OCI-LY1 (cell line): ENCODE measurements at regions not wholly inside any gene's neighbourhood (a gene's known extent, or its start where the extent isn't known, plus 50 kb on each side); places are given as distances from the start of the nearest gene placed in this dataset.

Experiments
- H2AFZ ChIP-seq: fragments of 200-600 bp; sonication (generic), shearing (Covaris generic); 2 replicates; pipeline ENCODE4 v1.6.0; 2014; ENCODE audit warnings: antibody characterized with exemption, mild to moderate bottlenecking, low read length
- H3F3A ChIP-seq: fragments of 200-600 bp; sonication (generic), shearing (Covaris generic); 2 replicates; pipeline ENCODE4 v1.6.0; 2014; ENCODE audit warnings: mild to moderate bottlenecking, antibody characterized with exemption, low read length, moderate library complexity; ENCODE audit not compliant: insufficient read depth
- H3K27ac ChIP-seq: fragments of 200-600 bp; sonication (generic); 2 replicates; pipeline ENCODE4 v1.5.1; 2014; ENCODE audit warnings: low read length, mixed run types, mild to moderate bottlenecking, low read depth; ENCODE audit not compliant: poor library complexity, severe bottlenecking
- H3K27me3 ChIP-seq: fragments of 200-600 bp; sonication (generic); 2 replicates; pipeline ENCODE4 v1.6.0; 2014; ENCODE audit warnings: antibody characterized with exemption, mild to moderate bottlenecking, low read length, moderate library complexity; ENCODE audit not compliant: insufficient read depth
- H3K36me3 ChIP-seq: fragments of 200-600 bp; sonication (generic); 2 replicates; pipeline ENCODE4 v1.6.1; 2014; ENCODE audit warnings: mild to moderate bottlenecking, antibody characterized with exemption, low read length, moderate library complexity, mixed read lengths; ENCODE audit not compliant: insufficient read depth
- H3K4me1 ChIP-seq: fragments of 200-600 bp; sonication (generic); 2 replicates; pipeline ENCODE4 v1.5.1; 2014; ENCODE audit warnings: mild to moderate bottlenecking, low read length, moderate library complexity; ENCODE audit not compliant: insufficient read depth, severe bottlenecking
- H3K4me2 ChIP-seq: fragments of 200-600 bp; sonication (generic), shearing (Covaris generic); 2 replicates; pipeline ENCODE4 v1.6.1; 2014; ENCODE audit warnings: low read length
- H3K4me3 ChIP-seq: fragments of 200-600 bp; sonication (generic); 2 replicates; pipeline ENCODE4 v1.5.1; 2014; ENCODE audit warnings: low read length, low read depth, mild to moderate bottlenecking, mixed read lengths; ENCODE audit not compliant: poor library complexity, severe bottlenecking
- H3K79me2 ChIP-seq: fragments of 200-600 bp; shearing (Covaris generic); 2 replicates; pipeline ENCODE4 v1.6.1; 2016; ENCODE audit warnings: mixed run types, low read length, mixed read lengths; ENCODE audit not compliant: insufficient read depth
- H3K9ac ChIP-seq: fragments of 200-600 bp; sonication (generic), shearing (Covaris generic); 2 replicates; pipeline ENCODE4 v1.6.1; 2014; ENCODE audit warnings: mild to moderate bottlenecking, low read length, mixed read lengths
- H3K9me2 ChIP-seq: fragments of 200-600 bp; sonication (generic), shearing (Covaris generic); 2 replicates; pipeline ENCODE4 v1.6.1; 2014; ENCODE audit warnings: low read depth, mild to moderate bottlenecking, low read length, mixed read lengths
- H3K9me3 ChIP-seq: fragments of 200-600 bp; shearing (Covaris generic); 2 replicates; pipeline ENCODE4 v1.6.1; 2014; ENCODE audit warnings: low read length, mixed read lengths
- H4K20me1 ChIP-seq: fragments of 200-600 bp; sonication (generic), shearing (Covaris generic); 2 replicates; pipeline ENCODE4 v1.6.0; 2016; ENCODE audit warnings: mild to moderate bottlenecking, low read length; ENCODE audit not compliant: insufficient read depth
- CTCF ChIP-seq: fragments of 200-600 bp; sonication (generic), shearing (Covaris generic); IDR thresholded peaks from 2 replicates; pipeline ENCODE4 v1.5.1; 2017; ENCODE audit warnings: mild to moderate bottlenecking, antibody characterized with exemption, low read length, moderate library complexity, mixed read lengths
- EZH2 ChIP-seq: fragments of 200-600 bp; sonication (generic), shearing (Covaris generic); IDR thresholded peaks from 2 replicates; pipeline ENCODE4 v1.8.0; 2017; ENCODE audit warnings: borderline replicate concordance, mixed run types, mild to moderate bottlenecking, antibody characterized with exemption, low read length, moderate library complexity, mixed read lengths

GRCh38 chr3:150220041-150220440 lies 188.1 kb upstream of the TSC22D2 start:
- no peaks in the 10 kb centered on the region; the same call in 1 of the 2 replicates for H3F3A ChIP-seq
- no peaks in the 10 kb centered on the region for H3K9me2 ChIP-seq
- H3K4me2 ChIP-seq: no peak overlapping the region
- TF ChIP-seq EZH2 (no peak), CTCF (no peak)
- H2AFZ ChIP-seq: no peak overlapping the region
- H4K20me1 ChIP-seq: no peaks in the 10 kb centered on the region
- H3K27me3 ChIP-seq: no peaks in the 10 kb centered on the region; the same call in 1 of the 2 replicates
- H3K4me1 ChIP-seq: no peaks in the 10 kb centered on the region
- no peak overlapping the region for H3K4me3 ChIP-seq
- no peaks in the 10 kb centered on the region for H3K36me3 ChIP-seq
- no peaks in the 10 kb centered on the region for H3K79me2 ChIP-seq
- no peak overlapping the region for H3K9ac ChIP-seq
- no peak overlapping the region for H3K27ac ChIP-seq
- H3K9me3 ChIP-seq: no peaks in the 10 kb centered on the region

GRCh38 chr3:150218841-150219240 lies 189.3 kb upstream of the TSC22D2 start:
- no peaks in the 10 kb centered on the region for H3K79me2 ChIP-seq
- no peak overlapping the region for H3K4me3 ChIP-seq
- no peaks in the 10 kb centered on the region for H3K9me3 ChIP-seq
- no peaks in the 10 kb centered on the region; the same call in 1 of the 2 replicates for H3F3A ChIP-seq
- H2AFZ ChIP-seq: no peak overlapping the region
- H3K27ac ChIP-seq: no peak overlapping the region
- H3K4me2 ChIP-seq: no peak overlapping the region
- no peak overlapping the region for H3K9ac ChIP-seq
- H3K4me1 ChIP-seq: no peaks in the 10 kb centered on the region
- no peaks in the 10 kb centered on the region; the same call in 1 of the 2 replicates for H3K27me3 ChIP-seq
- H3K36me3 ChIP-seq: no peaks in the 10 kb centered on the region
- no peaks in the 10 kb centered on the region for H3K9me2 ChIP-seq
- H4K20me1 ChIP-seq: no peaks in the 10 kb centered on the region
- no peak for TF ChIP-seq CTCF
- no peak for TF ChIP-seq EZH2

GRCh38 chr3:150218236-150218635 lies 189.9 kb upstream of the TSC22D2 start:
- Histone ChIP-seq H4K20me1 (no peaks in the 10 kb centered on the region), H3K79me2 (no peaks in the 10 kb centered on the region), H3F3A (no peaks in the 10 kb centered on the region; the same call in 1 of the 2 replicates), H3K4me3 (no peak overlapping the region), H3K4me2 (no peak overlapping the region), H3K27me3 (no peaks in the 10 kb centered on the region; the same call in 1 of the 2 replicates), H3K36me3 (no peaks in the 10 kb centered on the region), H3K9me3 (no peaks in the 10 kb centered on the region), H3K4me1 (no peaks in the 10 kb centered on the region), H3K27ac (no peak overlapping the region), H2AFZ (no peak overlapping the region), H3K9ac (no peak overlapping the region), H3K9me2 (no peaks in the 10 kb centered on the region)
- TF ChIP-seq CTCF: no peak
- no peak for TF ChIP-seq EZH2
